ENCODE measurements at regions not wholly inside any gene's neighbourhood (a gene's known extent, or its start where the extent isn't known, plus 50 kb on each side); places are given as distances from the start of the nearest gene placed in this dataset.

DNA sequence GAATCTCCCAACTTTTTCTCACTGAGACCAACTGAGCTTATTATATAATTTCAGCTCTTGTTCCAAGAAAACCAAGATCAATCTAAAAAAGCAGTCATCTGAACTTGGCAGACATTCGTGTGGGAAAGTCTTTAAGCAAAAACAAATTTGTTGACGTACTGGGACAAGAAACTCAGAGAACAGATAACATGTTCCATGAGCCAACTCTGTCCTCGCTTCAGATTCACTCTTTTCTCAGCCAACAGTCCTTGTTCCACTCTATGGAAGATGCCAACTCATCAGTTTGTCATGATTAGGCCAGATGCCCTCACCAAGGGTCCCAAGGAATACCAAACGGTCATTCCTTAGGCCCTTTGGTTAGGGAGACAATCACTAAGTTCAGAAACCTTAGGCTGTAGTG is 224.2 kb upstream of the CTAGE1 start:
- no peak for TF ChIP-seq CTCF (IDR thresholded peaks at IDR 0.05)
- TF ChIP-seq POLR2A (IDR thresholded peaks at IDR 0.05) = no peak

Data from adrenal gland (tissue), 5 donors.